WTC11 (cell line): ENCODE measurements at regions not wholly inside any gene's neighbourhood (a gene's known extent, or its start where the extent isn't known, plus 50 kb on each side); places are given as distances from the start of the nearest gene placed in this dataset.

Source experiments
- ATAC-seq: fragments of 200-7000 bp; cut with Tn5 transposase; 2 replicates; pipeline ENCODE4 v1.10.0; 2021; ENCODE audit warnings: mild to moderate bottlenecking, moderate library complexity
- CTCF ChIA-PET: fragments of 300-600 bp; sonication (Branson Sonifier 250); formaldehyde crosslinking; loops from one replicate; lab custom pipeline; 2021; ENCODE audit warnings: antibody characterized with exemption; lab: Charles Lee
- POLR2A ChIA-PET: fragments of 350-600 bp; sonication (Branson Sonifier 250); formaldehyde crosslinking; loops from one replicate; lab custom pipeline; 2021; ENCODE audit warnings: antibody characterized with exemption; lab: Charles Lee
- DNase-seq: peaks from one replicate; pipeline ENCODE4 v3.0.0; 2021; ENCODE audit warnings: low spot score
- H3K27ac Mint-ChIP-seq: 2 replicates; pipeline ENCODE4 v1.8.0; 2021; ENCODE audit warnings: mixed read lengths
- H3K27me3 Mint-ChIP-seq: 2 replicates; pipeline ENCODE4 v1.8.0; 2021; ENCODE audit warnings: low read depth, mild to moderate bottlenecking, moderate library complexity, mixed read lengths
- H3K36me3 Mint-ChIP-seq: 2 replicates; pipeline ENCODE4 v1.8.0; 2021; ENCODE audit warnings: mixed read lengths
- H3K4me1 Mint-ChIP-seq: 2 replicates; pipeline ENCODE4 v1.8.0; 2022; ENCODE audit warnings: mixed read lengths
- H3K4me3 Mint-ChIP-seq: 2 replicates; pipeline ENCODE4 v1.8.0; 2021; ENCODE audit warnings: mild to moderate bottlenecking, moderate library complexity, mixed read lengths
- H3K9me3 Mint-ChIP-seq: 2 replicates; pipeline ENCODE4 v1.8.0; 2021; ENCODE audit warnings: mixed read lengths
- CTCF ChIP-seq: fragments of 200-600 bp; IDR thresholded peaks from 2 replicates; pipeline ENCODE4 v1.8.0; 2022; ENCODE audit warnings: antibody characterized with exemption
- ELF4 ChIP-seq: sonication (generic); formaldehyde crosslinking; IDR thresholded peaks from 2 replicates; pipeline ENCODE4 v1.8.1; 2022; ENCODE audit warnings: low read depth, mild to moderate bottlenecking, moderate library complexity, missing genetic modification reagents
- ESRRA ChIP-seq: sonication (generic); formaldehyde crosslinking; IDR thresholded peaks from 2 replicates; pipeline ENCODE4 v1.8.1; 2022; ENCODE audit warnings: mild to moderate bottlenecking, missing genetic modification reagents, borderline replicate concordance
- FOXK1 ChIP-seq: sonication (generic); formaldehyde crosslinking; IDR thresholded peaks from 2 replicates; pipeline ENCODE4 v1.8.0; 2022; ENCODE audit warnings: mild to moderate bottlenecking, moderate library complexity, missing genetic modification reagents
- HMGA2 ChIP-seq: fragments of 250-450 bp; sonication (Bioruptor Pico); IDR thresholded peaks from 2 replicates; pipeline ENCODE4 v1.4.0; 2021; ENCODE audit warnings: mild to moderate bottlenecking, moderate library complexity
- IRF1 ChIP-seq: sonication (generic); formaldehyde crosslinking; IDR thresholded peaks from 2 replicates; pipeline ENCODE4 v1.8.0; 2023; ENCODE audit warnings: missing genetic modification reagents
- MLX ChIP-seq: sonication (generic); formaldehyde crosslinking; IDR thresholded peaks from 2 replicates; pipeline ENCODE4 v1.8.1; 2023; ENCODE audit warnings: mild to moderate bottlenecking, missing genetic modification reagents, moderate library complexity
- PREB ChIP-seq: sonication (generic); formaldehyde crosslinking; IDR thresholded peaks from 2 replicates; pipeline ENCODE4 v1.8.1; 2022; ENCODE audit warnings: mild to moderate bottlenecking, missing genetic modification reagents, moderate library complexity, borderline replicate concordance
- SOX15 ChIP-seq: fragments of 250-450 bp; sonication (Bioruptor Pico); IDR thresholded peaks from 2 replicates; pipeline ENCODE4 v1.9.0; 2021; ENCODE audit warnings: mild to moderate bottlenecking
- STAT6 ChIP-seq: sonication (generic); formaldehyde crosslinking; conservative IDR thresholded peaks from 2 replicates; pipeline ENCODE4 v1.8.1; 2023; ENCODE audit warnings: mild to moderate bottlenecking, low read depth, missing genetic modification reagents, moderate library complexity
- TEAD1 ChIP-seq: sonication (generic); formaldehyde crosslinking; IDR thresholded peaks from 2 replicates; pipeline ENCODE4 v1.8.0; 2022; ENCODE audit warnings: mild to moderate bottlenecking, missing genetic modification reagents
- TEAD4 ChIP-seq: sonication (generic); formaldehyde crosslinking; IDR thresholded peaks from 2 replicates; pipeline ENCODE4 v1.8.0; 2022; ENCODE audit warnings: mild to moderate bottlenecking, missing genetic modification reagents
- ZBTB21 ChIP-seq: sonication (generic); formaldehyde crosslinking; IDR thresholded peaks from 2 replicates; pipeline ENCODE4 v1.8.1; 2023; ENCODE audit warnings: mild to moderate bottlenecking, missing genetic modification reagents, borderline replicate concordance
- ZMAT4 ChIP-seq: fragments of 250-450 bp; sonication (Bioruptor Pico); IDR thresholded peaks from 2 replicates; pipeline ENCODE4 v1.9.0; 2021; ENCODE audit warnings: mild to moderate bottlenecking
- ZNF121 ChIP-seq: sonication (generic); formaldehyde crosslinking; IDR thresholded peaks from 2 replicates; pipeline ENCODE4 v1.8.0; 2023; ENCODE audit warnings: missing genetic modification reagents
- ZNF219 ChIP-seq: sonication (generic); formaldehyde crosslinking; IDR thresholded peaks from 2 replicates; pipeline ENCODE4 v1.8.0; 2023; ENCODE audit warnings: missing genetic modification reagents, mild to moderate bottlenecking, borderline replicate concordance
- ZNF263 ChIP-seq: sonication (generic); formaldehyde crosslinking; IDR thresholded peaks from 2 replicates; pipeline ENCODE4 v1.8.1; 2022; ENCODE audit warnings: low read depth, mild to moderate bottlenecking, moderate library complexity, missing genetic modification reagents
- ZNF423 ChIP-seq: fragments of 250-450 bp; sonication (Bioruptor Pico); IDR thresholded peaks from 2 replicates; pipeline ENCODE4 v2.1.2; 2022; ENCODE audit warnings: mild to moderate bottlenecking, moderate library complexity

GRCh38 chr5:175797521-175798038 lies 73.8 kb upstream of the CPLX2 start (continued):
- TF ChIP-seq MLX, result no peak
- TF ChIP-seq TEAD1 (CRISPR knock-in tag), result 0 out of 2 replicates have a peak, but pooled peaks have one; percentile 36
- TF ChIP-seq ZNF121, result no peak
- no peak for TF ChIP-seq TEAD4 (CRISPR knock-in tag)

- no peaks in the 10 kb centered on the region for H3K36me3 Mint-ChIP-seq
- CTCF ChIA-PET, result interaction anchor here (1.1 to 5.2 kb wide), 5 partner anchors 16 to 74 kb away, joined by 4 to 115 read pairs (median 22); partner anchors contain the start of gene CPLX2
Measured at GRCh38 chr5:175798626-175799025, 72.8 kb upstream of the CPLX2 start.

More at GRCh38 chr5:175798626-175799025, 72.8 kb upstream of the CPLX2 start:
- TF ChIP-seq FOXK1 (CRISPR knock-in tag) (no peak), IRF1 (CRISPR knock-in tag) (no peak), ZMAT4 (no peak), ZBTB21 (CRISPR knock-in tag) (no peak), ZNF263 (CRISPR knock-in tag) (no peak), ZNF423 (CRISPR knock-in tag) (no peak), HMGA2 (CRISPR knock-in tag) (no peak), STAT6 (CRISPR knock-in tag) (no peak), TEAD1 (CRISPR knock-in tag) (no peak), ZNF219 (CRISPR knock-in tag) (no peak), PREB (no peak), CTCF (no peak), SOX15 (no peak), ELF4 (CRISPR knock-in tag) (no peak), ESRRA (CRISPR knock-in tag) (no peak)
- H3K4me3 Mint-ChIP-seq, result no peak overlapping the region; the same call in 1 of the 2 replicates
- H3K4me1 Mint-ChIP-seq, result peaks cover 33% of the 10 kb centered on the region
- H3K27me3 Mint-ChIP-seq, result peaks cover 26% of the 10 kb centered on the region
- H3K27ac Mint-ChIP-seq, result no peak overlapping the region
- ATAC-seq (no peak), DNase-seq (no peak)
- POLR2A ChIA-PET, result no interaction called here
- H3K9me3 Mint-ChIP-seq, result no peaks in the 10 kb centered on the region
